HEK293 (cell line): ENCODE measurements at regions not wholly inside any gene's neighbourhood (a gene's known extent, or its start where the extent isn't known, plus 50 kb on each side); places are given as distances from the start of the nearest gene placed in this dataset.

Source experiments
- CTCF ChIA-PET: fragments of 350-600 bp; formaldehyde crosslinking; extraction: SDS; loops from one replicate; lab custom pipeline; 2021; ENCODE audit warnings: antibody characterized with exemption; lab: Yijun Ruan, JAX
- POLR2A ChIA-PET: fragments of 300-600 bp; formaldehyde crosslinking; extraction: SDS; loops from one replicate; lab custom pipeline; 2020; ENCODE audit warnings: antibody characterized with exemption, inconsistent platforms; lab: Yijun Ruan, JAX
- H3K27ac ChIP-seq: fragments of 200-500 bp; sonication (Bioruptor generic); 2 replicates; pipeline ENCODE4 v1.5.1; 2014; ENCODE audit warnings: low read depth, low read length, control low read depth, inconsistent platforms; ENCODE audit errors: extremely low read depth
- H3K36me3 ChIP-seq, 2 experiments: fragments of 200-500 bp in 1 of 2; sonication (Bioruptor generic) in 1 of 2; 1 replicate in 1 of 2; 2 replicates in 1 of 2; pipeline ENCODE4 v1.5.1; 2014 to 2017; ENCODE audit warnings: inconsistent platforms in 2 of 2, low read length in 2 of 2; ENCODE audit not compliant: control insufficient read depth in 2 of 2, insufficient read depth in 1 of 2
- H3K4me1 ChIP-seq: fragments of 200-500 bp; sonication (Bioruptor generic); 2 replicates; pipeline ENCODE4 v1.5.1; 2014; ENCODE audit warnings: mild to moderate bottlenecking, low read length, inconsistent platforms; ENCODE audit not compliant: control insufficient read depth, insufficient read depth
- H3K4me3 ChIP-seq: 2 replicates; pipeline ENCODE4 v1.5.1; 2011; ENCODE audit warnings: low read depth, mild to moderate bottlenecking, control low read depth, low read length, moderate library complexity
- H3K9me3 ChIP-seq: fragments of 200-500 bp; sonication (Bioruptor generic); 2 replicates; pipeline ENCODE4 v1.5.1; 2014; ENCODE audit warnings: low read depth, low read length, inconsistent platforms; ENCODE audit not compliant: control insufficient read depth, insufficient read depth
- GLIS2 ChIP-seq: fragments of 450-650 bp; formaldehyde crosslinking; IDR thresholded peaks from 2 replicates; pipeline ENCODE4 v1.5.1; 2016; ENCODE audit warnings: missing biosample characterization, missing genetic modification characterization
- KLF10 ChIP-seq: fragments of 450-650 bp; IDR thresholded peaks from 2 replicates; pipeline ENCODE4 v1.5.1; 2018; ENCODE audit warnings: missing biosample characterization, mild to moderate bottlenecking, missing genetic modification characterization
- OVOL3 ChIP-seq: fragments of 450-650 bp; formaldehyde crosslinking; IDR thresholded peaks from 2 replicates; pipeline ENCODE4 v1.5.1; 2016; ENCODE audit warnings: missing biosample characterization, missing genetic modification characterization
- SCRT1 ChIP-seq: fragments of 450-650 bp; formaldehyde crosslinking; IDR thresholded peaks from 2 replicates; pipeline ENCODE4 v1.5.1; 2016; ENCODE audit warnings: missing biosample characterization, missing genetic modification characterization, borderline replicate concordance
- SP7 ChIP-seq: fragments of 450-650 bp; formaldehyde crosslinking; IDR thresholded peaks from 2 replicates; pipeline ENCODE4 v1.5.1; 2016; ENCODE audit warnings: missing biosample characterization, missing genetic modification characterization
- TRIM28 ChIP-seq: IDR thresholded peaks from 2 replicates; pipeline ENCODE4 v1.6.1; 2011; ENCODE audit warnings: low read length, control low read depth, borderline replicate concordance
- ZBTB7A ChIP-seq: fragments of 450-650 bp; formaldehyde crosslinking; IDR thresholded peaks from 2 replicates; pipeline ENCODE4 v1.5.1; 2016; ENCODE audit warnings: low read depth, missing biosample characterization, missing genetic modification characterization
- ZNF169 ChIP-seq: fragments of 450-650 bp; formaldehyde crosslinking; IDR thresholded peaks from 2 replicates; pipeline ENCODE4 v1.5.1; 2016; ENCODE audit warnings: missing biosample characterization, missing genetic modification characterization
- ZNF174 ChIP-seq: fragments of 450-650 bp; formaldehyde crosslinking; IDR thresholded peaks from 2 replicates; pipeline ENCODE4 v1.5.0; 2017; ENCODE audit warnings: missing biosample characterization, mild to moderate bottlenecking, missing genetic modification characterization
- ZNF248 ChIP-seq: fragments of 450-650 bp; formaldehyde crosslinking; IDR thresholded peaks from 2 replicates; pipeline ENCODE4 v1.5.1; 2017; ENCODE audit warnings: missing biosample characterization, missing genetic modification characterization
- ZNF324 ChIP-seq: fragments of 450-650 bp; formaldehyde crosslinking; IDR thresholded peaks from 2 replicates; pipeline ENCODE4 v1.5.1; 2016; ENCODE audit warnings: missing biosample characterization, missing genetic modification characterization
- ZNF366 ChIP-seq: fragments of 450-650 bp; formaldehyde crosslinking; conservative IDR thresholded peaks from 2 replicates; pipeline ENCODE4 v1.5.1; 2016; ENCODE audit warnings: missing biosample characterization, missing genetic modification characterization
- ZNF416 ChIP-seq: fragments of 450-650 bp; formaldehyde crosslinking; IDR thresholded peaks from 2 replicates; pipeline ENCODE4 v1.5.1; 2016; ENCODE audit warnings: missing biosample characterization, missing genetic modification characterization
- ZNF423 ChIP-seq: fragments of 450-650 bp; formaldehyde crosslinking; IDR thresholded peaks from 2 replicates; pipeline ENCODE4 v1.5.1; 2016; ENCODE audit warnings: missing biosample characterization, missing genetic modification characterization
- ZNF501 ChIP-seq: fragments of 450-650 bp; formaldehyde crosslinking; IDR thresholded peaks from 2 replicates; pipeline ENCODE4 v1.5.1; 2016; ENCODE audit warnings: missing biosample characterization, missing genetic modification characterization
- ZNF530 ChIP-seq: fragments of 450-650 bp; formaldehyde crosslinking; IDR thresholded peaks from 2 replicates; pipeline ENCODE4 v1.5.1; 2016; ENCODE audit warnings: low read depth, missing biosample characterization, missing genetic modification characterization
- ZNF701 ChIP-seq: fragments of 450-650 bp; formaldehyde crosslinking; IDR thresholded peaks from 2 replicates; pipeline ENCODE4 v1.5.1; 2016; ENCODE audit warnings: missing biosample characterization, missing genetic modification characterization
- TF ChIP-seq, protein P1 (sequence below): fragments of 450-650 bp; formaldehyde crosslinking; IDR thresholded peaks from 2 replicates; pipeline ENCODE4 v1.5.1; 2016; ENCODE audit warnings: missing biosample characterization, missing genetic modification characterization
- TF ChIP-seq, protein P2 (sequence below): fragments of 450-650 bp; formaldehyde crosslinking; IDR thresholded peaks from 2 replicates; pipeline ENCODE4 v1.5.1; 2016; ENCODE audit warnings: missing biosample characterization, missing genetic modification characterization
- TF ChIP-seq, protein P3 (sequence below): IDR thresholded peaks from 2 replicates; pipeline ENCODE4 v1.6.1; 2011; ENCODE audit warnings: mild to moderate bottlenecking, low read depth, low read length, borderline replicate concordance
- TF ChIP-seq, protein P4 (sequence below): fragments of 450-650 bp; formaldehyde crosslinking; IDR thresholded peaks from 2 replicates; pipeline ENCODE4 v1.5.1; 2016; ENCODE audit warnings: missing biosample characterization, missing genetic modification characterization

DNA sequence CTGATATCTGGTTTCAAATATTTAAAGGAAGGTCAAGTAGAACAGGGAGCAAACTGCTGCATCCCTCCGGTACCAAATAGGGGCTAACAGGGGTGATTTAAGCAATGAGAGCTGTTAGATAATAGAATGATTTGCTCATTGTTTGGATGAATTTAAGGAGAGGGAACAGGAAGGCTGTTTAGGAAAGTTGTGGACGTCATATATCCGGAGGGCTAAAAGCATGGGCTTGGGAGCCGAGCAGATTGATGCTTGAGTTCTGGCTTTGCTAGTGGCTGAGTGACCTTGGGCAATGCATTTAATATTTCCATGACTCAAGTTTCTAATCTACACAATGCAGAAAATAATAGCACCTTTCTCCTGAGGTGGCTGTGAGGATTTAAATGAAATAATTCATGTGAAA lies 85.4 kb upstream of the RPS23 start:
- Histone ChIP-seq H3K9me3 (no peaks in the 10 kb centered on the region), H3K4me1 (no peaks in the 10 kb centered on the region), H3K4me3 (no peak overlapping the region), H3K36me3 (no peaks in the 10 kb centered on the region), H3K27ac (no peak overlapping the region)
- ChIA-PET CTCF (interaction anchor here (0.6 kb wide), 1 partner anchor 875 kb away, joined by 3 read pairs; no protein-coding TSS in a partner anchor), POLR2A (no interaction called here)
- TF ChIP-seq ZBTB7A (tag by site-specific recombination) (no peak), ZNF501 (no peak), TRIM28 (no peak), ZNF248 (tag by site-specific recombination) (no peak), OVOL3 (tag by site-specific recombination) (no peak)

DNA sequence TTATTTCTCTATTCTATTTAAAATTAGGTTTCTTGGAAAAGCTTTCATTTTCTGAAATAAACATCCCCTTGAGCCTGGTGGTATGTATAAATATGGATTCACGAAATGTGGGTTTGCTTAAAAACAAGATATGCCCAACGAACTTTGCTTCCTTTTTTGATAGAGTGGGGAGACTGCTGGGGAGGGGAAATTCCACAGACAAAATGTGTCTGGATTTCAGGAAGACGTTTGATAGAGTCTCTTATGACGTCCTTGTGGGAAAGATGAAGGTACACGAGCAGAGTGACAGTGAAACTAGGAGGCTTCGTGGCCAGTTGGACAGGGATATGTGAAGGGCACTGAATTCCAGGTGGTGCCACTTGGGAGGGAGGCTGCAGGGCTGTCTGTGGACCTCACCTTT lies 84.5 kb upstream of the RPS23 start:
- H3K9me3 ChIP-seq, result no peaks in the 10 kb centered on the region
- H3K27ac ChIP-seq, result no peak overlapping the region
- no peak overlapping the region for H3K4me3 ChIP-seq
- TF ChIP-seq, protein P1, sequence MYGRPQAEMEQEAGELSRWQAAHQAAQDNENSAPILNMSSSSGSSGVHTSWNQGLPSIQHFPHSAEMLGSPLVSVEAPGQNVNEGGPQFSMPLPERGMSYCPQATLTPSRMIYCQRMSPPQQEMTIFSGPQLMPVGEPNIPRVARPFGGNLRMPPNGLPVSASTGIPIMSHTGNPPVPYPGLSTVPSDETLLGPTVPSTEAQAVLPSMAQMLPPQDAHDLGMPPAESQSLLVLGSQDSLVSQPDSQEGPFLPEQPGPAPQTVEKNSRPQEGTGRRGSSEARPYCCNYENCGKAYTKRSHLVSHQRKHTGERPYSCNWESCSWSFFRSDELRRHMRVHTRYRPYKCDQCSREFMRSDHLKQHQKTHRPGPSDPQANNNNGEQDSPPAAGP (tag by site-specific recombination), result no peak
- TF ChIP-seq SCRT1 (tag by site-specific recombination), result no peak
- TF ChIP-seq GLIS2 (tag by site-specific recombination), result no peak
- no peak for TF ChIP-seq ZNF366 (tag by site-specific recombination)
- no peak for TF ChIP-seq ZNF530 (tag by site-specific recombination)
- TF ChIP-seq KLF10 (tag by site-specific recombination), result no peak
- TF ChIP-seq, protein P2, sequence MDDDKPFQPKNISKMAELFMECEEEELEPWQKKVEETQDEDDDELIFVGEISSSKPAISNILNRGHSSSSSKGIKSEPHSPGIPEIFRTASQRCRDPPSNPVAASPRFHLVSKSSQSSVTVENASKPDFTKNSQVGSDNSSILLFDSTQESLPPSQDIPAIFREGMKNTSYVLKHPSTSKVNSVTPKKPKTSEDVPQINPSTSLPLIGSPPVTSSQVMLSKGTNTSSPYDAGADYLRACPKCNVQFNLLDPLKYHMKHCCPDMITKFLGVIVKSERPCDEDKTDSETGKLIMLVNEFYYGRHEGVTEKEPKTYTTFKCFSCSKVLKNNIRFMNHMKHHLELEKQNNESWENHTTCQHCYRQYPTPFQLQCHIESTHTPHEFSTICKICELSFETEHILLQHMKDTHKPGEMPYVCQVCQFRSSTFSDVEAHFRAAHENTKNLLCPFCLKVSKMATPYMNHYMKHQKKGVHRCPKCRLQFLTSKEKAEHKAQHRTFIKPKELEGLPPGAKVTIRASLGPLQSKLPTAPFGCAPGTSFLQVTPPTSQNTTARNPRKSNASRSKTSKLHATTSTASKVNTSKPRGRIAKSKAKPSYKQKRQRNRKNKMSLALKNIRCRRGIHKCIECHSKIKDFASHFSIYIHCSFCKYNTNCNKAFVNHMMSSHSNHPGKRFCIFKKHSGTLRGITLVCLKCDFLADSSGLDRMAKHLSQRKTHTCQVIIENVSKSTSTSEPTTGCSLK, result no peak
- no peak for TF ChIP-seq ZNF423
- no peak for TF ChIP-seq ZNF416 (tag by site-specific recombination)
- no peak for TF ChIP-seq ZNF169 (tag by site-specific recombination)
- TF ChIP-seq SP7 (tag by site-specific recombination), result no peak
- CTCF ChIA-PET, result no interaction called here
- H3K4me1 ChIP-seq, result no peaks in the 10 kb centered on the region; the same call in 1 of the 2 replicates
- POLR2A ChIA-PET, result interaction anchor here (1.0 kb wide), 1 partner anchor 11 kb away, joined by 3 read pairs; no protein-coding TSS in a partner anchor
- no peaks in the 10 kb centered on the region for H3K36me3 ChIP-seq

DNA sequence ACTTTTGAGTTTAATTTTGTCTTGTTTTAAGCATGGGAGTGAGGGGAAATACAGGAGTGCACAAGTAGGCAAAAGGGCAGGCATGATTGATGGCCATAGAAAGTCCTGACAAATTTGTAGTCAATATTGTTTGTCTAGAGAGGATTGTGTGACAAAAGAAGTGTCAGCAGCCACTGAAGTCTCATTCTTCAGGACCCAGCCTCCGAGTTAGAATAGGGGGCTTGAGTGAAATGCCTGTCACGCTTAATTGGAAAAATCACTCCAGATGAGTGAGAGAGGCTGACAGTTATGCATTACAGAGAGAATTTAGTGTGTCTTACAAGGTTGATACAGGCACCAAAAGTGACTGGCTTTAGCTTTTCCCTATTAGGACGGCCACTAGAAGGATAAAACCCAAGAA lies 81.9 kb upstream of the RPS23 start:
- no peaks in the 10 kb centered on the region for H3K36me3 ChIP-seq
- H3K9me3 ChIP-seq, result no peaks in the 10 kb centered on the region
- no peak for TF ChIP-seq ZNF423
- H3K27ac ChIP-seq, result no peak overlapping the region
- no peak overlapping the region for H3K4me3 ChIP-seq
- ChIA-PET CTCF (no interaction called here), POLR2A (no interaction called here)
- no peaks in the 10 kb centered on the region; the same call in 1 of the 2 replicates for H3K4me1 ChIP-seq

DNA sequence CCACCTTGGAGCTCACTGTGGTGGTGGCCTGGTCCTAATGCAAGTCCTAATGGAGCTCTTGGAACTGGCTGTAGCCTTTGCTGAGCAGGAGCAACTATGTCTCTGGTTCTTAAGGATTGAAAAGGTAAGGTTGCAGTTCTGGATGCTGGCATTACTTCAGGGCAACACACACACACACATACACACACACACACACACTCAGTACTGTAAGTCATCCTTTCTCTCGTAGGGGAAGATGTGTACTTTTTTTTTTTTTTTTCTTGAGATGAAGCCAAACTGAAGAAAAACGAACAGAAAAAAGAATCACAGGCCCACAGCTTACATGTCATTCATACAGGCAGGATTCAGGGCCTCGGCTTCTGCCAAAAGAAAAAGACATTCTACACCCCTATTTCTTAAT lies 81.1 kb upstream of the RPS23 start:
- ChIA-PET POLR2A (no interaction called here), CTCF (interaction anchor here (1.0 to 1.3 kb wide), 2 partner anchors 46 to 1206 kb away, joined by 3 read pairs; no protein-coding TSS in a partner anchor)
- Histone ChIP-seq H3K36me3 (no peaks in the 10 kb centered on the region), H3K4me1 (no peaks in the 10 kb centered on the region; the same call in 1 of the 2 replicates), H3K4me3 (no peak overlapping the region), H3K9me3 (no peaks in the 10 kb centered on the region), H3K27ac (no peak overlapping the region)
- TF ChIP-seq, protein P3, sequence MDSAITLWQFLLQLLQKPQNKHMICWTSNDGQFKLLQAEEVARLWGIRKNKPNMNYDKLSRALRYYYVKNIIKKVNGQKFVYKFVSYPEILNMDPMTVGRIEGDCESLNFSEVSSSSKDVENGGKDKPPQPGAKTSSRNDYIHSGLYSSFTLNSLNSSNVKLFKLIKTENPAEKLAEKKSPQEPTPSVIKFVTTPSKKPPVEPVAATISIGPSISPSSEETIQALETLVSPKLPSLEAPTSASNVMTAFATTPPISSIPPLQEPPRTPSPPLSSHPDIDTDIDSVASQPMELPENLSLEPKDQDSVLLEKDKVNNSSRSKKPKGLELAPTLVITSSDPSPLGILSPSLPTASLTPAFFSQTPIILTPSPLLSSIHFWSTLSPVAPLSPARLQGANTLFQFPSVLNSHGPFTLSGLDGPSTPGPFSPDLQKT, result no peak
- TF ChIP-seq, protein P4, sequence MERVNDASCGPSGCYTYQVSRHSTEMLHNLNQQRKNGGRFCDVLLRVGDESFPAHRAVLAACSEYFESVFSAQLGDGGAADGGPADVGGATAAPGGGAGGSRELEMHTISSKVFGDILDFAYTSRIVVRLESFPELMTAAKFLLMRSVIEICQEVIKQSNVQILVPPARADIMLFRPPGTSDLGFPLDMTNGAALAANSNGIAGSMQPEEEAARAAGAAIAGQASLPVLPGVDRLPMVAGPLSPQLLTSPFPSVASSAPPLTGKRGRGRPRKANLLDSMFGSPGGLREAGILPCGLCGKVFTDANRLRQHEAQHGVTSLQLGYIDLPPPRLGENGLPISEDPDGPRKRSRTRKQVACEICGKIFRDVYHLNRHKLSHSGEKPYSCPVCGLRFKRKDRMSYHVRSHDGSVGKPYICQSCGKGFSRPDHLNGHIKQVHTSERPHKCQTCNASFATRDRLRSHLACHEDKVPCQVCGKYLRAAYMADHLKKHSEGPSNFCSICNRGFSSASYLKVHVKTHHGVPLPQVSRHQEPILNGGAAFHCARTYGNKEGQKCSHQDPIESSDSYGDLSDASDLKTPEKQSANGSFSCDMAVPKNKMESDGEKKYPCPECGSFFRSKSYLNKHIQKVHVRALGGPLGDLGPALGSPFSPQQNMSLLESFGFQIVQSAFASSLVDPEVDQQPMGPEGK, result no peak
- TF ChIP-seq ZNF324 (tag by site-specific recombination), result no peak
- no peak for TF ChIP-seq ZNF174 (tag by site-specific recombination)
- TF ChIP-seq ZNF416 (tag by site-specific recombination), result no peak
- no peak for TF ChIP-seq ZNF501
- TF ChIP-seq, protein P1 (tag by site-specific recombination), result no peak
- no peak for TF ChIP-seq ZNF701 (tag by site-specific recombination)
